Bronchial epithelial cell (primary cell): ENCODE measurements at regions not wholly inside any gene's neighbourhood (a gene's known extent, or its start where the extent isn't known, plus 50 kb on each side); places are given as distances from the start of the nearest gene placed in this dataset.
"Not testable (repeated sequence)": the region's sequence is repeated elsewhere in the genome, so short reads cannot be mapped to it uniquely, and the experiment has no call there.

Experiments
- DNase-seq: peaks from one replicate; pipeline ENCODE4 v3.0.0-alpha.2; 2010; ENCODE audit warnings: low read depth
- FAIRE-seq: peaks from 2 replicates; lab custom pipeline; 2011; peaks lifted over from hg19 to GRCh38; lab: Jason Lieb, UNC
- H3K27me3 ChIP-seq: 2 replicates; pipeline ENCODE4 v1.5.1; 2011; ENCODE audit warnings: low read length; ENCODE audit not compliant: control insufficient read depth, insufficient read depth
- H3K36me3 ChIP-seq: 2 replicates; pipeline ENCODE4 v1.5.1; 2011; ENCODE audit warnings: low read length; ENCODE audit not compliant: control insufficient read depth, insufficient read depth
- H3K4me3 ChIP-seq: 2 replicates; pipeline ENCODE4 v1.5.1; 2011; ENCODE audit warnings: mild to moderate bottlenecking, low read depth, low read length, control low read depth
- TF ChIP-seq, protein P1 (sequence below): IDR thresholded peaks from 2 replicates; pipeline ENCODE4 v1.5.1; 2011; ENCODE audit warnings: mild to moderate bottlenecking, moderate library complexity, low read length, control low read depth, inconsistent platforms; ENCODE audit not compliant: insufficient read depth, severe bottlenecking

GRCh38 chr5:18534119-18534518 is 899.9 kb downstream of the TAF11L14 start:
- Histone ChIP-seq H3K4me3 (no peak overlapping the region), H3K36me3 (no peaks in the 10 kb centered on the region), H3K27me3 (no peaks in the 10 kb centered on the region)
- TF ChIP-seq, protein P1, sequence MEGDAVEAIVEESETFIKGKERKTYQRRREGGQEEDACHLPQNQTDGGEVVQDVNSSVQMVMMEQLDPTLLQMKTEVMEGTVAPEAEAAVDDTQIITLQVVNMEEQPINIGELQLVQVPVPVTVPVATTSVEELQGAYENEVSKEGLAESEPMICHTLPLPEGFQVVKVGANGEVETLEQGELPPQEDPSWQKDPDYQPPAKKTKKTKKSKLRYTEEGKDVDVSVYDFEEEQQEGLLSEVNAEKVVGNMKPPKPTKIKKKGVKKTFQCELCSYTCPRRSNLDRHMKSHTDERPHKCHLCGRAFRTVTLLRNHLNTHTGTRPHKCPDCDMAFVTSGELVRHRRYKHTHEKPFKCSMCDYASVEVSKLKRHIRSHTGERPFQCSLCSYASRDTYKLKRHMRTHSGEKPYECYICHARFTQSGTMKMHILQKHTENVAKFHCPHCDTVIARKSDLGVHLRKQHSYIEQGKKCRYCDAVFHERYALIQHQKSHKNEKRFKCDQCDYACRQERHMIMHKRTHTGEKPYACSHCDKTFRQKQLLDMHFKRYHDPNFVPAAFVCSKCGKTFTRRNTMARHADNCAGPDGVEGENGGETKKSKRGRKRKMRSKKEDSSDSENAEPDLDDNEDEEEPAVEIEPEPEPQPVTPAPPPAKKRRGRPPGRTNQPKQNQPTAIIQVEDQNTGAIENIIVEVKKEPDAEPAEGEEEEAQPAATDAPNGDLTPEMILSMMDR, result no peak
- FAIRE-seq (no peak), DNase-seq (no peak)

- H3K27me3 ChIP-seq, FAIRE-seq, H3K4me3 ChIP-seq, DNase-seq, H3K36me3 ChIP-seq: not testable (repeated sequence)
Observed at GRCh38 chr5:18535753-18536152, 901.5 kb downstream of the TAF11L14 start.

DNA sequence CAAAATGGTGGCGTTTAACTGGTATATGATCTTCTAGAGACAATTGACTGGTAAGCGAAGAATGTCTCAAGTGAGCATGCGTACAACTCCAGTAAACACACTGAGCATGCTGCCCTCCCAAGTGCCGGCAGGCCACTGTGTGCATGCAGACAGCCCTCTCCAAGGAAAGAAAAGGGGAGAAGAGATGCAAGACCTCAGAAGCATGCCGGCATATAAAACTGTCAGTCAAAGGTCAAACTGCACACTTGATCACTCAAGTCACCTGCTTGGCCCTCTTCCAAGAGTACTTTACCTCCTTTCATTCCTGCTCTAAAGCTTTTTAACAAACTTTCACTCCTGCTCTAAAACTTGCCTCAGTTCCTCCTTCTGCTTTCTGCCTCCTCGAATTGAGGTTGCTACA is 910.2 kb downstream of the TAF11L14 start:
- TF ChIP-seq, protein P1, result no peak
- Histone ChIP-seq H3K4me3 (no peak overlapping the region), H3K36me3 (no peaks in the 10 kb centered on the region), H3K27me3 (no peaks in the 10 kb centered on the region)
- DNase-seq (no peak), FAIRE-seq (no peak)

- Histone ChIP-seq H3K36me3 (no peaks in the 10 kb centered on the region), H3K27me3 (no peaks in the 10 kb centered on the region), H3K4me3 (no peak overlapping the region)
- TF ChIP-seq, protein P1, result no peak
- DNase-seq, result no peak
- no peak for FAIRE-seq
Observed at GRCh38 chr5:18546591-18546990, 912.3 kb downstream of the TAF11L14 start.

DNA sequence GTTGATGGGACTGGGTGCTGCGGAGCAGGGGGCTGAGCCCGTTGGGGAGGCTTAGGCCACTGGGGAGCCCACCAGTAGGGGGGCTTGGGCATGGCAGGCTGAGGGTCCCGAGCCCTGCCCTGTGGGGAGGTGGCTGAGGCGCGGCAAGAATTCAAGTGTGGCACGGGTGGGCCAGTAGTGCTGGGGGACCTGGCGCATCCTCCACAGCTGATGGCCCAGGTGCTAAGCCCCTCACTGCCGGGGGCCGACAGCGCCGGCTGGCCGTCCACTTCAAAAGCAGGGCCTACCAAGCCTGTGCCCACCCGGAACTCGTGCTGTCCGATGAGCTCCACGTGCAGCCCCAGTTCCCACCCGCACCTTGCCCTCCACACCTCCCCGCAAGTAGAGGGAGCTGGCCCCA is 917.5 kb downstream of the TAF11L14 start:
- no peaks in the 10 kb centered on the region for H3K36me3 ChIP-seq
- TF ChIP-seq, protein P1, result no peak
- DNase-seq (no peak), FAIRE-seq (no peak)
- no peaks in the 10 kb centered on the region for H3K27me3 ChIP-seq
- H3K4me3 ChIP-seq, result no peak overlapping the region

- DNase-seq (peak; percentile 85), FAIRE-seq (no peak)
- no peak overlapping the region for H3K4me3 ChIP-seq
- no peaks in the 10 kb centered on the region for H3K27me3 ChIP-seq
- H3K36me3 ChIP-seq, result no peaks in the 10 kb centered on the region
- TF ChIP-seq, protein P1, result no peak
Observed at GRCh38 chr5:18553269-18553668, 919.0 kb downstream of the TAF11L14 start.
